NCI-H526 treated with DMSO at 0.1 percent for 48 hours (cell line): ENCODE measurements at regions not wholly inside any gene's neighbourhood (a gene's known extent, or its start where the extent isn't known, plus 50 kb on each side); places are given as distances from the start of the nearest gene placed in this dataset.

Experiments
- DNase-seq: peaks from one replicate; lab custom pipeline; 2025; lab: John Stamatoyannopoulos, UW

DNA sequence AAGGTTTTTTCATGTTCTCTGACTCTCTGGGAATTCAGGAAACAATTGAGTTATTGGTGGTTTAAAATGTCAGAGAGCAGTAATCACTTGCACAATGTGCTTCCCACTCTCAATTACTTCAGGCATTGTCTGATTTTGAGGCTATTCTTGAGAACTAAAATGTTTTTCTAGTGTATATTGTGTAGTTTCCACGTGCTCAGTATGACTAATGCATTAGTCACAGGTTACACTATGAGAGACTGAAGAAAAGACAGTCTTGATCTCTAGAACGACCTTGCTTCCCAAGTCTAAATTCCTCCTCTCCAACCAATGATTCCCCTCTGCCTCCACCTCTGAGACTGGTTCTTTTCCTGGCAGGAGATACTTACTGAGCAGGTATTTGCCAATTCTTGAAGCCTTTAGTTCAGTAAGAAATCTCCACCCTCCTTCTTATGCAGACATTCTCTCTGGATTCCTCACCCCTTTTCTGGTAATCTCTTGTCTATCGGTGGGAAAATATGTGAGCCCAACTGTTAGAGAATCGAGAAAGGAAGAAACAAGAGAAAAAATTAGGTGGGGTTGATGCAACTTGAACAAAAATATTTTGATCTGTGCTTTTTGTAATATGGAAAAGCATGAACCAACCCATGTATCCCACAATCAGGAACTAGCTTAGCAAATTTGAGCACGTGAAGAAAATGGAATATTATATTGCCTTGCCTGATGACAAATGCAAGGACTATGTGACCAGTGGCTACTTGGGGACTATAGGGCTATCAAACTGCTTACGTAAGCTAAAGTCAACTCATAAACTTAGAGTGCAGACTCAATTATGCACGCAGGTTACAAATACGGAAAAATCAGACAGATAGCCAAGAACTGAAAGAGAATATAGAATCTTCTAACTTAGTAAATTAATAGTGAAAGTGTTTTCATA, 61.1 kb upstream of the SLC22A16 start:
- DNase-seq, result no peak

DNA sequence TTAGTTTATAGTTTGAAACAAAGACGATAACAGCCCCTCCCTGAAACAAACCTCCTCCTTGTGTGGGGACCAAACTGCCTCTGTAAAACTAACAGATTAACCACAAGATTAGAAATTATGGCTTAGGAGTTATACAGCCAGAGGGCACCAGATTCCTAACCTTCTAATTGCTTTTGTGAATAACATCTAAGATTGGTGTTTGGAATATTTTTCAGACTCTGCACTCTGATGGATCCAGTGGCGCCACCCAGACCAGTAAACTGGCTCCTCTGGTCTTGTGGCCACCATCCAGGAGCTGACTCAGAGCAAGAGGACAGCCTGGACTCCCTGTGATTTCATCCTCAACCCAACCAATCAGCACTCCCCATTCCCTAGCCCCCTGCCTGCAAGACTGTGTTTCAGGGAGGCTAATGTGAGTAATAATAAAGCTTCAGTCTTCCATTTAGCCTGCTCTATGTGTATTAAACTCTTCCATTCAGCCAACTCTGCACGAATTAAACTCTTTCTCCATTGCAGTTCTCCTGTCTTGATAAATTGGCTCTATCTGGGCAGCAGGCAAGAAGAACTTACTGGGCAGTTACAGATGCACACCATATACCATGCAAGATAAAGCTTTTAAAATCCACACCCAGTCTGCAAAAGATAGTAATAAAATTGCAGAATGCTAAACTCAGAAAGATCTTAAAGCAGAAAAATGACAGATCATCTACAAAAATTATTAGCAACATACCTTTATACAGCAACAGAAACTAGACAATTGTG, 58.5 kb upstream of the SLC22A16 start:
- DNase-seq, result no peak

DNA sequence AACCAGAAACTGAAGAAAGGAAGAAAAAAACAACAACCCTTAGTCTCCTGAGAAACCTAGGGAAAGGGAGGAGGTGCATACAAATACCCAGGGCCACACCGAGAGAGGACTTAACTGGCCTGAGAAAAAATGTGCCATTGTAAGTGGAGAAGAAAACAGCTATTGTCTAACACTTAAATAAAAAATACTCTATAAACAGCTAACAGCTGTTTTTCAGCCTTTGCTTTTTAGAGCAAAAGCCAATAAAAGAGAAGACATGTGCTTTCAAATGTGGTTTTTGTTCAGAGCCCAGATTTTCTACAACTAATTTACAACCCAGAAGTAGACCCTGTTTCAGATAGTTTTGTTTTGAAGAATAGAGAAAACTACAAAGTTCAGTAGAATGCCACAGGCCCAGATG, 56.0 kb upstream of the SLC22A16 start:
- no peak for DNase-seq

DNA sequence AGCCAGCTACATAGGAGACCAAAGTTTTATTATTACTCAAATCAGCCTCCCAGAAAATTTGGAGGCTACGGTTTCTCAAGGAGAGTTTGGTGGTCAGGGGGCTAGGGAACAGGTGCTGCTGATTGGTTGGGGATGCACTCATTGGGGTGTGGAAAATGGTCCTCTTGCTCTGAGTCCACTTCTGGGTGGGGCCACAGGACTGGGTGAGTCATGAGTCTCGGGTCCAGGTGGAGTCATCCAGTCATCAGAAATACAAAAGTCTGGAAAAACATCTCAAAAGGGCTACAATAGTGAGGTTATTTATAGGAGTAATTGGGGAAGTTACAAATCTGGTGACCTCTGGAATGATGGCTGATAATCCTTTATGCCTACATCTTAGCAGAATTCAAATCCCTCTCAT, 54.3 kb upstream of the SLC22A16 start:
- DNase-seq, result no peak

DNA sequence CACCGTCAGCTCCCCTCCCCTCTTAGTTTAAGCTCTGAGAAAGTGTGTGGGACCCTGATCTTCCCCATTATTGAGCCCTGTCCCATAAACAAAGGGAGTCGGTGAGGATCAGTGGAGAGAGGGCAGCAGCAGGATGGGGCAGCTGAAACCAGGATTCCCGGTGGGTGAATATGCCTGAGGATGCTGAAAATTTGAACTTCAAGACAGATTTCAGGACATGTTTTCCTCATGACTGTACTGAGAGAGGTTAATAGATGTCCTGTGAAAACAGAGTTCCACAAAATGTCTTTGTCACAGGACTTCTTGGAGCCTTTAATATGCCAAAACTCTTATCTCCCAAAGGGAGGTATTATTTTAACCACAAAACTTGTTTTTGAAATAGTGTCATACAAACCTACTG, 53.5 kb upstream of the SLC22A16 start:
- no peak for DNase-seq

DNA sequence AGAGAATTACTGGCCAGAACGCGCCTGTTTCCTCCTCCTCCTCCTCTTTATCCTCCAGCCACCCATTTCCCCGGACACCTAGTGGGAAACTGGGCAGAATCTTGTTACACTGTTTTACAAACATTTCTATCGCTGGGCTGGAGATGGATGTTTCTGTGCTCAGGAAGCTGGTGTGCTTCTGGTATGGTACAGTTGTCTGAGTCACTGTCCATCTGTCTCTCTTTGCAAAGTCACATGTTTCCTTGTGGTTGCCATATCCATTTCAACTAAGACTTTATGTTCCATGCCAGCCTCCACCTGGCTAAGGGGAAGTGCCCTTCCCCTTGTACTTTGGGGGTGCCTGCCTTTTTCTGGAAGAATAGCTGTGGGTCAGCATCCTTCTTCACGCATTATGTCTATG, 52.9 kb upstream of the SLC22A16 start:
- DNase-seq, result no peak

DNA sequence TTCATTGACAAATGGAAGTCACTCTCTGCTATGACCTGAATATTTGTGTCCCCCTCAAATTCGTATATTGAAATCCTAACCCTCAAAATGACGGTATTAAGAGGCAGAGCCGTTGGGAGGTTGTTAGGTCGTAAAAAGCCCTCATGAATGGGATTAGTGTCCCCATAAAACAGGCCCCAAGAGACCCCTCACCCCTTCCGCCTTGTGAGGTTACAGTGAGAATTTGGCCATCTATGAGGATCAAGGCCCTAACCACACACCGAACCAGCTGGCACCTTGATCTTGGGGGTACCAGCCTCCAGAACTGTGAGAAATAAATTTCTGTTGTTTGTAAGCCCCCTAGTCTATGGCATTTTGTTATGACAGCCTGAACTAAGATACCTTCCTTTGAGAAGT, 52.5 kb upstream of the SLC22A16 start:
- DNase-seq, result no peak

DNA sequence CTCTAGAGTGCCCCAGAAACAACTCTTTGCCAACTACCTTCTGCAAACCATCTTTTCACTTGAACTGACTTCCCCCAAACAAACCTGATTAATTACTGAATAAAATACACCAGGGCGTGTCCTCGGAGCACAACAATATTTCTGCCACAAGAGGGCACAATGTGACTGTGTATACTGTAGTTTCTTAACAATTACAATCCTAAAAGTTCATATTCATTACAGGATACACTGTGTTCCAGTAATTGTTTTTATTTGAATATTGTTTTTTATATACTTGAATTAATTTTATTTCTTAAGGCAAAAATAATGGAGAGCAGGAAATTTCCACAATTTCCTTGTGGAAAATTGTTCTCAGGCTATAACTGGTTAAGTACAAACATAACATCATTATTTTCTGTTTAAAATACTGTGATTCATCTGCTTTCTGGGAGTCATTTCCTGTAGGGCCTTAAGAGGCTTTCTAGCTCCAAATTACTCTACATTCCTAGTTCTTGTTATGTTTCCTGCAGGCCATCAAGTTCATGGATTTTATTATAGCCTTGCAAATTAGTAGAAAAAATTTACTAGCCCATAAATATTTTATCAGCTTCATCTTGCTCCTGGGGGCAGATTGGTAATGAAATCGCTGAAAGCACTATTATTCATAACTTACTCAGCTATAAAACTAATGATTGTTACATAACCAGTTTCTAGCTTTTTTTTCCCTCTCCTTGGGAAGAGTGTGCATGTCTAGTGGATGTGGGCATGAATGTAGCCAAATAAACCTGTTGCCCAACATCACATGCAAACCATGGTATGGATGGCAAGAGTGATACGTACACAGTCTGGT, 51.9 kb upstream of the SLC22A16 start:
- peak; percentile 67 for DNase-seq

DNA sequence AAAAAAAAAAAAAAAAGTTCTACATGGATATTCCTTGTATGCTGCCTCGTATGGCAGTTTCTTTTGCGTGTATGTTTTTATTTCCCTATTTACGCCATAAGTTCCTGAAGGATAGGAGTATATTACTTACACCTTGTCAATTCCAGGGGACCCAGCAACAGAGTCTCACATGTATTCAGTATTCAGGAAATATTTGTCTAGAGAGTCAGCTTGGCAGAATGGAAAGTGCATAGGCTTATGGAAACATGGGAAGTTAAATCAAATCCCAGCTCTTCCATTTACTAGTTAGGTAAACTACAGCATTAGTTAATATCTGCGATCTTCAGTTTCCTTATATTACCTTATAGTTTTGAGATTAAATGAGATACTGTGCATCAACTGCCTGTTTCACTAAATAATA, 51.1 kb upstream of the SLC22A16 start:
- DNase-seq, result no peak

DNA sequence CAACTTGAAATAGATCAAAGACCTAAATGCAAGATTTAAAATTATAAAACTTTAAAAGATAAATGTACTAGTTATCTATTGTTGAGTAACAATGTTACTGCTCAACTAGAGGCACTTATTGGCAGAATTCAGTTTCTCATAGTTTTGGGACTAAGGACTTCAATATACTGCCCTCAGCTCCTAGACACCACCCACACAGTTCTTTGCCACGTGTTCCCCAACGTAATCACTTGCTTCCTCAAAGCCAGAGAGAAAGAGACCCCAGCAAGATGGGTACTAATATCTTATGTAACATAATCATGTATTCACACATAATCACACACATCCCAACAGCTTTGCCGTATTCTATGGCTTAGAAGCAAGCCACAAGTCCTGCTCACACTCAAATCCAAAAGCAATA, 50.3 kb upstream of the SLC22A16 start:
- DNase-seq, result no peak
